GM12864 (cell line): ENCODE measurements at regions not wholly inside any gene's neighbourhood (a gene's known extent, or its start where the extent isn't known, plus 50 kb on each side); places are given as distances from the start of the nearest gene placed in this dataset.

ENCODE experiments used
- DNase-seq: peaks from one replicate; pipeline ENCODE4 v3.0.0-alpha.2; 2011; ENCODE audit warnings: low read depth
- H3K4me3 ChIP-seq: 2 replicates; pipeline ENCODE4 v1.5.1; 2011; ENCODE audit warnings: mild to moderate bottlenecking, low read depth, low read length, control low read depth
- CTCF ChIP-seq: IDR thresholded peaks from 2 replicates; pipeline ENCODE4 v1.5.1; 2011; ENCODE audit warnings: low read depth, mild to moderate bottlenecking, moderate library complexity, low read length, control low read depth, inconsistent platforms; ENCODE audit errors: missing control alignments

- no peak for TF ChIP-seq CTCF
Observed at GRCh38 chr13:80572308-80572922, 231.5 kb upstream of the SPRY2 start.

GRCh38 chr13:80571346-80572307 lies 230.7 kb upstream of the SPRY2 start:
- no peak overlapping the region for H3K4me3 ChIP-seq
- no peak for TF ChIP-seq CTCF
- DNase-seq, result no peak

More at GRCh38 chr13:80572308-80572922, 231.5 kb upstream of the SPRY2 start:
- DNase-seq, result no peak
- no peak overlapping the region for H3K4me3 ChIP-seq

- TF ChIP-seq CTCF, result no peak
- DNase-seq, result no peak
- no peak overlapping the region for H3K4me3 ChIP-seq
Observed at GRCh38 chr13:80563439-80563838, 222.5 kb upstream of the SPRY2 start.

GRCh38 chr13:80562433-80563156 lies 221.7 kb upstream of the SPRY2 start:
- H3K4me3 ChIP-seq, result no peak overlapping the region
- no peak for DNase-seq
- TF ChIP-seq CTCF, result no peak

- no peak for DNase-seq
- H3K4me3 ChIP-seq, result no peak overlapping the region
- no peak for TF ChIP-seq CTCF
Observed at GRCh38 chr13:80560609-80561008, 219.7 kb upstream of the SPRY2 start.

GRCh38 chr13:80559944-80560343 lies 219.0 kb upstream of the SPRY2 start:
- no peak overlapping the region for H3K4me3 ChIP-seq
- no peak for DNase-seq
- no peak for TF ChIP-seq CTCF
